Astrocyte (in vitro differentiated cells and primary cell): ENCODE measurements at regions not wholly inside any gene's neighbourhood (a gene's known extent, or its start where the extent isn't known, plus 50 kb on each side); places are given as distances from the start of the nearest gene placed in this dataset.

Experiments used
- DNase-seq: peaks from one replicate; pipeline ENCODE4 v3.0.0-alpha.2; 2010; ENCODE audit warnings: low read depth
- FAIRE-seq: peaks from 2 replicates; lab custom pipeline; 2011; peaks lifted over from hg19 to GRCh38; lab: Jason Lieb, UNC
- H2AFZ ChIP-seq: 2 replicates; pipeline ENCODE4 v1.6.0; 2012; ENCODE audit warnings: low read depth, low read length, inconsistent platforms
- H3K27ac ChIP-seq: 2 replicates; pipeline ENCODE4 v1.5.1; 2011; ENCODE audit warnings: low read depth, low read length, inconsistent platforms
- H3K27me3 ChIP-seq: 2 replicates; pipeline ENCODE4 v1.6.0; 2011; ENCODE audit warnings: low read length, inconsistent platforms; ENCODE audit not compliant: insufficient read depth
- H3K36me3 ChIP-seq: 2 replicates; pipeline ENCODE4 v1.5.1; 2011; ENCODE audit warnings: low read length, inconsistent platforms; ENCODE audit not compliant: insufficient read depth
- H3K4me1 ChIP-seq: 2 replicates; pipeline ENCODE4 v1.5.1; 2011; ENCODE audit warnings: low read length, inconsistent platforms; ENCODE audit not compliant: insufficient read depth
- H3K4me2 ChIP-seq: 2 replicates; pipeline ENCODE4 v1.6.0; 2012; ENCODE audit warnings: low read length, inconsistent platforms
- H3K4me3 ChIP-seq: 2 replicates; pipeline ENCODE4 v1.5.1; 2011; ENCODE audit warnings: low read depth, mild to moderate bottlenecking, low read length, inconsistent platforms; ENCODE audit not compliant: insufficient read depth
- H3K79me2 ChIP-seq: 2 replicates; pipeline ENCODE4 v1.6.0; 2012; ENCODE audit warnings: mild to moderate bottlenecking, low read length, inconsistent platforms; ENCODE audit not compliant: insufficient read depth
- H3K9ac ChIP-seq: 2 replicates; pipeline ENCODE4 v1.6.0; 2012; ENCODE audit warnings: mild to moderate bottlenecking, low read length, inconsistent platforms
- H3K9me3 ChIP-seq: 2 replicates; pipeline ENCODE4 v1.5.1; 2012; ENCODE audit warnings: low read depth, mild to moderate bottlenecking, low read length, inconsistent platforms; ENCODE audit not compliant: insufficient read depth
- H4K20me1 ChIP-seq: 2 replicates; pipeline ENCODE4 v1.6.0; 2012; ENCODE audit warnings: low read length, inconsistent platforms; ENCODE audit not compliant: insufficient read depth
- H3K27ac Mint-ChIP-seq: one replicate; pipeline ENCODE4 v1.8.0; 2021; ENCODE audit warnings: mild to moderate bottlenecking, mixed read lengths; ENCODE audit not compliant: unreplicated experiment
- H3K27me3 Mint-ChIP-seq: one replicate; pipeline ENCODE4 v1.8.0; 2021; ENCODE audit warnings: low read depth, mixed read lengths; ENCODE audit not compliant: unreplicated experiment
- H3K36me3 Mint-ChIP-seq: one replicate; pipeline ENCODE4 v1.8.0; 2021; ENCODE audit warnings: low read depth, mixed read lengths; ENCODE audit not compliant: unreplicated experiment
- H3K4me1 Mint-ChIP-seq: one replicate; pipeline ENCODE4 v1.8.0; 2021; ENCODE audit warnings: low read depth, mixed read lengths; ENCODE audit not compliant: unreplicated experiment
- H3K4me3 Mint-ChIP-seq: one replicate; pipeline ENCODE4 v1.8.0; 2021; ENCODE audit warnings: mild to moderate bottlenecking, moderate library complexity, mixed read lengths; ENCODE audit not compliant: unreplicated experiment
- H3K9me3 Mint-ChIP-seq: one replicate; pipeline ENCODE4 v1.8.0; 2021; ENCODE audit warnings: mild to moderate bottlenecking, mixed read lengths; ENCODE audit not compliant: unreplicated experiment
- CTCF ChIP-seq: IDR thresholded peaks from 2 replicates; pipeline ENCODE4 v1.5.1; 2011; ENCODE audit warnings: low read depth, mild to moderate bottlenecking, inconsistent platforms, low read length, moderate library complexity; ENCODE audit not compliant: insufficient read depth
- EZH2 ChIP-seq: IDR thresholded peaks from 2 replicates; pipeline ENCODE4 v1.6.1; 2012; ENCODE audit warnings: mild to moderate bottlenecking, low read length, inconsistent platforms; ENCODE audit not compliant: insufficient read depth

GRCh38 chr4:24720979-24721378 lies 74.4 kb upstream of the SOD3 start:
- Mint-ChIP-seq H3K27ac (no peak overlapping the region), H3K27me3 (no peaks in the 10 kb centered on the region), H3K9me3 (peaks cover 7% of the 10 kb centered on the region), H3K4me3 (no peak overlapping the region), H3K4me1 (no peaks in the 10 kb centered on the region), H3K36me3 (no peaks in the 10 kb centered on the region)
- Histone ChIP-seq H4K20me1 (no peaks in the 10 kb centered on the region), H3K4me3 (no peak overlapping the region), H3K79me2 (no peaks in the 10 kb centered on the region), H3K4me2 (no peak overlapping the region), H3K9me3 (no peaks in the 10 kb centered on the region), H3K4me1 (no peaks in the 10 kb centered on the region), H3K27me3 (no peaks in the 10 kb centered on the region), H3K27ac (no peak overlapping the region), H3K36me3 (no peaks in the 10 kb centered on the region), H2AFZ (no peak overlapping the region), H3K9ac (no peak overlapping the region)
- TF ChIP-seq CTCF (no peak), EZH2 (no peak)
- DNase-seq (no peak), FAIRE-seq (no peak)

- H3K36me3 ChIP-seq: no peaks in the 10 kb centered on the region
- no peak overlapping the region for H3K27ac ChIP-seq
- Mint-ChIP-seq H3K4me1 (no peaks in the 10 kb centered on the region), H3K36me3 (no peaks in the 10 kb centered on the region), H3K27ac (no peak overlapping the region), H3K9me3 (peaks cover 5% of the 10 kb centered on the region), H3K27me3 (peaks cover 3% of the 10 kb centered on the region), H3K4me3 (no peak overlapping the region)
- no peak overlapping the region for H3K9ac ChIP-seq
- H3K4me3 ChIP-seq: no peak overlapping the region
- no peak overlapping the region for H2AFZ ChIP-seq
- FAIRE-seq (no peak), DNase-seq (no peak)
- no peaks in the 10 kb centered on the region for H3K79me2 ChIP-seq
- TF ChIP-seq EZH2 (no peak), CTCF (no peak)
- H3K9me3 ChIP-seq: no peaks in the 10 kb centered on the region
- H4K20me1 ChIP-seq: no peaks in the 10 kb centered on the region
- no peak overlapping the region for H3K4me2 ChIP-seq
- no peaks in the 10 kb centered on the region for H3K27me3 ChIP-seq
- no peaks in the 10 kb centered on the region for H3K4me1 ChIP-seq
Observed at GRCh38 chr4:24722026-24722568, 73.3 kb upstream of the SOD3 start.

GRCh38 chr4:24727390-24728224 lies 67.8 kb upstream of the SOD3 start:
- H3K4me3 Mint-ChIP-seq: no peak overlapping the region

More at GRCh38 chr4:24727390-24728224, 67.8 kb upstream of the SOD3 start:
- Mint-ChIP-seq H3K27me3 (peaks cover 13% of the 10 kb centered on the region), H3K27ac (no peak overlapping the region), H3K9me3 (no peaks in the 10 kb centered on the region), H3K36me3 (no peaks in the 10 kb centered on the region), H3K4me1 (no peaks in the 10 kb centered on the region)
- H3K9ac ChIP-seq: no peak overlapping the region
- H3K79me2 ChIP-seq: no peaks in the 10 kb centered on the region
- no peaks in the 10 kb centered on the region for H3K27me3 ChIP-seq
- H3K27ac ChIP-seq: no peak overlapping the region
- H3K4me3 ChIP-seq: no peak overlapping the region
- H3K4me1 ChIP-seq: no peaks in the 10 kb centered on the region
- H3K4me2 ChIP-seq: no peak overlapping the region
- H2AFZ ChIP-seq: no peak overlapping the region
- TF ChIP-seq EZH2: no peak
- no peak for TF ChIP-seq CTCF
- no peaks in the 10 kb centered on the region for H3K36me3 ChIP-seq
- no peaks in the 10 kb centered on the region for H3K9me3 ChIP-seq
- no peak for DNase-seq
- H4K20me1 ChIP-seq: no peaks in the 10 kb centered on the region
- FAIRE-seq: no peak
